ENCODE measurements at regions not wholly inside any gene's neighbourhood (a gene's known extent, or its start where the extent isn't known, plus 50 kb on each side); places are given as distances from the start of the nearest gene placed in this dataset.

DNA sequence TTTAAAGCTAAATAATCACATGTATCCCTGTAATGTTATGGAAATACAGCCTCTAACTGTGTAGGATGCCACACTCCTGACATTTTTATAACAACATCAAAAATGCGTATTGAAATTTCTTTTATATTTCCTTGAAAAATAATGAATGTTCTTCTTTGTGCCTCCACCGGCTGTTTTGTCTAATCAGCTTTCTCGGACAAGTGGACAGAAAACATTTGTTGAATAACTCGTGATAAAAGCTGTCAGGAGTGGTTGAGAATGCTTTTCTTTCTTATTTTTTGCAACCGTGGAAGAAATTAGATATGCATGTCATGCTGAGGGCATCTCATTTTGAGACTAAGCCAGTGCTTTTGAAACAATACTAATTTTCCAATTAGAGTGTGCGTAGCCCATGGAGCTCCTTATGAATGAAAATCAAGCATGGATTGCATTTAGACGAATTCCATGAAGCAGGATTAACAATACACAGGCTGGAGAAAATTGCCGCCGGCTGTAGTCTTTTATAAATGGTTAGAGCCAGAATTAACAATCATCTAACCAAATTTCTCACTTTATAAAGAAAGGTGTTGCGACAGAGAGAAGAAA is 614.5 kb upstream of the LCORL start:
- TF ChIP-seq, protein P1, sequence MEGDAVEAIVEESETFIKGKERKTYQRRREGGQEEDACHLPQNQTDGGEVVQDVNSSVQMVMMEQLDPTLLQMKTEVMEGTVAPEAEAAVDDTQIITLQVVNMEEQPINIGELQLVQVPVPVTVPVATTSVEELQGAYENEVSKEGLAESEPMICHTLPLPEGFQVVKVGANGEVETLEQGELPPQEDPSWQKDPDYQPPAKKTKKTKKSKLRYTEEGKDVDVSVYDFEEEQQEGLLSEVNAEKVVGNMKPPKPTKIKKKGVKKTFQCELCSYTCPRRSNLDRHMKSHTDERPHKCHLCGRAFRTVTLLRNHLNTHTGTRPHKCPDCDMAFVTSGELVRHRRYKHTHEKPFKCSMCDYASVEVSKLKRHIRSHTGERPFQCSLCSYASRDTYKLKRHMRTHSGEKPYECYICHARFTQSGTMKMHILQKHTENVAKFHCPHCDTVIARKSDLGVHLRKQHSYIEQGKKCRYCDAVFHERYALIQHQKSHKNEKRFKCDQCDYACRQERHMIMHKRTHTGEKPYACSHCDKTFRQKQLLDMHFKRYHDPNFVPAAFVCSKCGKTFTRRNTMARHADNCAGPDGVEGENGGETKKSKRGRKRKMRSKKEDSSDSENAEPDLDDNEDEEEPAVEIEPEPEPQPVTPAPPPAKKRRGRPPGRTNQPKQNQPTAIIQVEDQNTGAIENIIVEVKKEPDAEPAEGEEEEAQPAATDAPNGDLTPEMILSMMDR (IDR thresholded peaks at IDR 0.05 in 8 of 11, conservative IDR thresholded peaks at IDR 0.05 in 3 of 11) = no peak
- TF ChIP-seq POLR2A (IDR thresholded peaks at IDR 0.05) = no peak
